ENCODE measurements at regions not wholly inside any gene's neighbourhood (a gene's known extent, or its start where the extent isn't known, plus 50 kb on each side); places are given as distances from the start of the nearest gene placed in this dataset.

- Histone ChIP-seq H3K9me3 (no peaks in the 10 kb centered on the region), H3K36me3 (no peaks in the 10 kb centered on the region), H3K4me1 (replicated peaks) (no peaks in the 10 kb centered on the region), H3K27me3 (replicated peaks; ENCODE audit: insufficient read depth) (no peaks in the 10 kb centered on the region), H3K4me3 (no peak overlapping the region), H3K27ac (no peak overlapping the region)
- intact Hi-C loops (cut with DNase I): no loop called here
- no peak for TF ChIP-seq POLR2A (IDR thresholded peaks at IDR 0.05)
- TF ChIP-seq POLR2AphosphoS5 (IDR thresholded peaks at IDR 0.05): no peak
- no peak for TF ChIP-seq CTCF (IDR thresholded peaks at IDR 0.05)
- DNase-seq (ENCODE audit: low spot score): peak; percentile 1
- 88% methylated on average over 7 of the region's 7 CpGs for WGBS
Observed at GRCh38 chr10:130326954-130327353, 190.8 kb downstream of the GLRX3 start.

GRCh38 chr10:130329792-130330191 is 193.6 kb downstream of the GLRX3 start:
- H3K36me3 ChIP-seq: no peaks in the 10 kb centered on the region
- no peak overlapping the region for H3K4me3 ChIP-seq
- DNase-seq (ENCODE audit: low spot score): no peak
- TF ChIP-seq CTCF (IDR thresholded peaks at IDR 0.05) (no peak), POLR2AphosphoS5 (IDR thresholded peaks at IDR 0.05) (no peak), POLR2A (IDR thresholded peaks at IDR 0.05) (no peak)
- H3K27me3 ChIP-seq (replicated peaks; ENCODE audit: insufficient read depth): no peaks in the 10 kb centered on the region
- intact Hi-C loops (cut with DNase I): no loop called here
- 55% methylated on average over 4 of the region's 6 CpGs for WGBS
- no peak overlapping the region for H3K27ac ChIP-seq
- H3K4me1 ChIP-seq (replicated peaks): no peaks in the 10 kb centered on the region
- H3K9me3 ChIP-seq: no peaks in the 10 kb centered on the region

- H3K9me3 ChIP-seq: no peaks in the 10 kb centered on the region
- TF ChIP-seq POLR2AphosphoS5 (IDR thresholded peaks at IDR 0.05) (no peak), CTCF (IDR thresholded peaks at IDR 0.05) (no peak), POLR2A (IDR thresholded peaks at IDR 0.05) (no peak)
- H3K4me1 ChIP-seq (replicated peaks): no peaks in the 10 kb centered on the region
- H3K27me3 ChIP-seq (replicated peaks; ENCODE audit: insufficient read depth): no peaks in the 10 kb centered on the region
- H3K27ac ChIP-seq: no peak overlapping the region
- 20% methylated on average over 2 of the region's 2 CpGs for WGBS
- intact Hi-C loops (cut with DNase I): no loop called here
- no peak overlapping the region for H3K4me3 ChIP-seq
- no peaks in the 10 kb centered on the region for H3K36me3 ChIP-seq
- no peak for DNase-seq (ENCODE audit: low spot score)
Observed at GRCh38 chr10:130333185-130333584, 197.0 kb downstream of the GLRX3 start.

GRCh38 chr10:130335336-130335735 is 199.1 kb downstream of the GLRX3 start:
- H3K27me3 ChIP-seq (replicated peaks; ENCODE audit: insufficient read depth): no peaks in the 10 kb centered on the region
- intact Hi-C loops (cut with DNase I): no loop called here
- WGBS: 91% methylated on average over 10 of the region's 10 CpGs
- H3K4me1 ChIP-seq (replicated peaks): no peaks in the 10 kb centered on the region
- H3K9me3 ChIP-seq: no peaks in the 10 kb centered on the region
- H3K27ac ChIP-seq: no peak overlapping the region
- TF ChIP-seq POLR2A (IDR thresholded peaks at IDR 0.05) (no peak), CTCF (IDR thresholded peaks at IDR 0.05) (no peak), POLR2AphosphoS5 (IDR thresholded peaks at IDR 0.05) (no peak)
- no peak overlapping the region for H3K4me3 ChIP-seq
- peak; percentile 1 for DNase-seq (ENCODE audit: low spot score)
- no peaks in the 10 kb centered on the region for H3K36me3 ChIP-seq

- intact Hi-C loops (cut with DNase I): no loop called here
- Histone ChIP-seq H3K36me3 (no peaks in the 10 kb centered on the region), H3K9me3 (no peaks in the 10 kb centered on the region), H3K27ac (no peak overlapping the region), H3K4me3 (no peak overlapping the region), H3K27me3 (replicated peaks; ENCODE audit: insufficient read depth) (no peaks in the 10 kb centered on the region), H3K4me1 (replicated peaks) (no peaks in the 10 kb centered on the region)
- no peak for TF ChIP-seq POLR2A (IDR thresholded peaks at IDR 0.05)
- TF ChIP-seq CTCF (IDR thresholded peaks at IDR 0.05): no peak
- TF ChIP-seq POLR2AphosphoS5 (IDR thresholded peaks at IDR 0.05): no peak
- peak; percentile 1 for DNase-seq (ENCODE audit: low spot score)
- 76% methylated on average over 8 of the region's 8 CpGs for WGBS
Observed at GRCh38 chr10:130336617-130337304, 200.6 kb downstream of the GLRX3 start.
